Stimulated activated CD4-positive, alpha-beta T cell treated with anti-CD3 and anti-CD28 coated beads, Interleukin-4, amount 100 ng/mL, for 4 hours (primary cell): ENCODE measurements at regions not wholly inside any gene's neighbourhood (a gene's known extent, or its start where the extent isn't known, plus 50 kb on each side); places are given as distances from the start of the nearest gene placed in this dataset.

Experiments
- DNase-seq, 2 experiments: peaks; one replicate each; pipeline ENCODE4 v3.0.0-alpha.2; 2020

GRCh38 chr13:94968757-94969086, 256.4 kb upstream of the SOX21 start:
- no peak for DNase-seq

GRCh38 chr13:94968040-94968756, 255.9 kb upstream of the SOX21 start:
- DNase-seq = no peak

- DNase-seq = peak in 1 of 2 experiments; percentile 18
Observed at GRCh38 chr13:94967183-94968039, 255.1 kb upstream of the SOX21 start.

- DNase-seq = no peak
Observed at GRCh38 chr13:94966422-94966955, 254.1 kb upstream of the SOX21 start.

- DNase-seq = no peak
Observed at GRCh38 chr13:94959626-94960025, 247.3 kb upstream of the SOX21 start.

GRCh38 chr13:94956417-94957110, 244.2 kb upstream of the SOX21 start:
- no peak for DNase-seq

GRCh38 chr13:94952787-94953186, 240.4 kb upstream of the SOX21 start:
- no peak for DNase-seq

- DNase-seq = no peak
Observed at GRCh38 chr13:94950303-94950702, 238.0 kb upstream of the SOX21 start.

- no peak for DNase-seq
Observed at GRCh38 chr13:94947965-94948371, 235.6 kb upstream of the SOX21 start.

- no peak for DNase-seq
Observed at GRCh38 chr13:94947392-94947791, 235.0 kb upstream of the SOX21 start.

- no peak for DNase-seq
Observed at GRCh38 chr13:94946039-94946438, 233.7 kb upstream of the SOX21 start.

GRCh38 chr13:94938124-94938523, 225.8 kb upstream of the SOX21 start:
- DNase-seq = no peak

- no peak for DNase-seq
Observed at GRCh38 chr13:94936633-94937032, 224.3 kb upstream of the SOX21 start.

- DNase-seq = no peak
Observed at GRCh38 chr13:94933936-94934335, 221.6 kb upstream of the SOX21 start.

- no peak for DNase-seq
Observed at GRCh38 chr13:94933230-94933751, 220.9 kb upstream of the SOX21 start.

GRCh38 chr13:94928127-94928775, 215.9 kb upstream of the SOX21 start:
- no peak for DNase-seq

GRCh38 chr13:94925263-94925662, 212.9 kb upstream of the SOX21 start:
- no peak for DNase-seq

- no peak for DNase-seq
Observed at GRCh38 chr13:94921181-94921580, 208.8 kb upstream of the SOX21 start.

GRCh38 chr13:94920578-94920977, 208.2 kb upstream of the SOX21 start:
- DNase-seq = no peak

- no peak for DNase-seq
Observed at GRCh38 chr13:94917824-94918223, 205.5 kb upstream of the SOX21 start.

- DNase-seq = no peak
Observed at GRCh38 chr13:94914895-94915294, 202.6 kb upstream of the SOX21 start.

- no peak for DNase-seq
Observed at GRCh38 chr13:94906605-94907004, 194.3 kb upstream of the SOX21 start.
